ENCODE measurements at regions not wholly inside any gene's neighbourhood (a gene's known extent, or its start where the extent isn't known, plus 50 kb on each side); places are given as distances from the start of the nearest gene placed in this dataset.

DNA sequence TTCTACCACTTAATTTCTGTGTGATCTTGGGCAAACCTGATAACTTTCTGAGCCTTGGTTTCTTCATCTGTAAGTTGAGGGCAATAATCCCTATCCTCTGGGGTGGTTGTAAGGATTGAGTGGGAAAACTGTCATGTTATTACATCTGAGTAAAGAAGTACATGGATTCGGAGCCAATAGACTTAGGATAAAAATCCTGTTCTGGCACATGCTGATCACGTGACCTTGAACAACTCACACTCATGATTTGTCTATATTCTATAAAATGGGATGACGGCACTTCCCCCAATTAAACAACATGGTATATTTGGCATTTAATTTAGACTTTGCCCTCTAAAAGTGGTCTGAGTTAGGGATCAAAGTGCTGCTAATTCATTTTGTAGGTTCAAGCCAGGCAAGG, 315.5 kb downstream of the PLPP3 start:
- POLR2A ChIA-PET, result no interaction called here
- no peak overlapping the region for H2AFZ ChIP-seq (ENCODE audit: low read length)

DNA sequence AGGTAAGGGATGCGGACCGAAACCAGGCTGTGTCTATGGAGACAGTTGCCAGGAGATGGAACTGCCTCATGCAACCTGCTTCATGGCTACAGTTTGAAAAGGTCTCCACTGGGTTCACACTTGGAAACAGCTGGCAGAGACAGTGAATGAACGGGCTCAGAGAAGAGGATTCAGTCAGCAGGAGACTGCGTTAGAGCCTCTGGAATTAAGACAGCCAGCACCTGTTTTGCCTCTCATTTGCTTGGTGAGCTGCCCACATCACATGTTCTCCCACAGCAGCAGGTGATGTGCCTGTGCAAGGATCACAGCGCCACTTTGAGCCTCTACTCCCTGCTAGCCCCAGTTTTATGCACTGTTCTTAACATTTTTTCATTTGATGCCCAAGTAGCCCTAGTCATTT, 321.0 kb downstream of the PLPP3 start:
- no TSS peak for BruUV-seq (replicated peaks)
- TF ChIP-seq ZNF552 (CRISPR knock-in tag; IDR thresholded peaks at IDR 0.05; ENCODE audit: borderline replicate concordance) (no peak), PAF1 (CRISPR knock-in tag; IDR thresholded peaks at IDR 0.05) (no peak), ZNF10 (CRISPR knock-in tag; IDR thresholded peaks at IDR 0.05; ENCODE audit: borderline replicate concordance, low read depth) (no peak), ZFP41 (CRISPR knock-in tag; IDR thresholded peaks at IDR 0.05; ENCODE audit: borderline replicate concordance) (no peak), ZNF446 (CRISPR knock-in tag; IDR thresholded peaks at IDR 0.05) (no peak), DR1 (CRISPR knock-in tag; IDR thresholded peaks at IDR 0.05) (no peak), ADNP (CRISPR knock-in tag; IDR thresholded peaks at IDR 0.05) (no peak), NONO (IDR thresholded peaks at IDR 0.05) (no peak), NONO (CRISPR knock-in tag; conservative IDR thresholded peaks at IDR 0.05) (no peak)
- TF ChIP-seq, protein P1, sequence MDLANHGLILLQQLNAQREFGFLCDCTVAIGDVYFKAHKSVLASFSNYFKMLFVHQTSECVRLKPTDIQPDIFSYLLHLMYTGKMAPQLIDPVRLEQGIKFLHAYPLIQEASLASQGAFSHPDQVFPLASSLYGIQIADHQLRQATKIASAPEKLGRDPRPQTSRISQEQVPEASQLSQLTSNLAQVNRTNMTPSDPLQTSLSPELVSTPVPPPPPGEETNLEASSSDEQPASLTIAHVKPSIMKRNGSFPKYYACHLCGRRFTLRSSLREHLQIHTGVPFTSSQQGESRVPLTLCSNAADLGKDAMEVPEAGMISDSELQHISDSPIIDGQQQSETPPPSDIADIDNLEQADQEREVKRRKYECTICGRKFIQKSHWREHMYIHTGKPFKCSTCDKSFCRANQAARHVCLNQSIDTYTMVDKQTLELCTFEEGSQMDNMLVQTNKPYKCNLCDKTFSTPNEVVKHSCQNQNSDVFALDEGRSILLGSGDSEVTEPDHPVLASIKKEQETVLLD (CRISPR knock-in tag; IDR thresholded peaks at IDR 0.05; ENCODE audit: low read depth), result no peak

More for the DNA sequence above, 315.5 kb downstream of the PLPP3 start:
- peaks cover 17% of the 10 kb centered on the region for H3K4me1 ChIP-seq (ENCODE audit: insufficient read depth, low read length)
- DNase-seq (ENCODE audit: low spot score) (no peak), ATAC-seq (no peak), FAIRE-seq (no peak)
- H3K27ac ChIP-seq (ENCODE audit: extremely low read length, insufficient read depth, low read length), result no peak overlapping the region
- no peak overlapping the region for H3K4me3 ChIP-seq (replicated peaks in 1 of 3; ENCODE audit: insufficient read depth in 1 of 3, low read depth in 2 of 3, low read length in 3 of 3)
- intact Hi-C loops (cut with micrococcal nuclease; ENCODE audit: unreplicated experiment) (no loop called here), in situ Hi-C loops (cut with HindIII; ENCODE audit: extremely low pct_ligation_motif_present, low pct_unique_long_range_greater_than_20kb) (no loop called here)
- H3K27me3 ChIP-seq (ENCODE audit: control insufficient read depth in 1 of 2, insufficient read depth in 2 of 2, low read length in 2 of 2), result no peaks in the 10 kb centered on the region
- TF ChIP-seq, protein P2, sequence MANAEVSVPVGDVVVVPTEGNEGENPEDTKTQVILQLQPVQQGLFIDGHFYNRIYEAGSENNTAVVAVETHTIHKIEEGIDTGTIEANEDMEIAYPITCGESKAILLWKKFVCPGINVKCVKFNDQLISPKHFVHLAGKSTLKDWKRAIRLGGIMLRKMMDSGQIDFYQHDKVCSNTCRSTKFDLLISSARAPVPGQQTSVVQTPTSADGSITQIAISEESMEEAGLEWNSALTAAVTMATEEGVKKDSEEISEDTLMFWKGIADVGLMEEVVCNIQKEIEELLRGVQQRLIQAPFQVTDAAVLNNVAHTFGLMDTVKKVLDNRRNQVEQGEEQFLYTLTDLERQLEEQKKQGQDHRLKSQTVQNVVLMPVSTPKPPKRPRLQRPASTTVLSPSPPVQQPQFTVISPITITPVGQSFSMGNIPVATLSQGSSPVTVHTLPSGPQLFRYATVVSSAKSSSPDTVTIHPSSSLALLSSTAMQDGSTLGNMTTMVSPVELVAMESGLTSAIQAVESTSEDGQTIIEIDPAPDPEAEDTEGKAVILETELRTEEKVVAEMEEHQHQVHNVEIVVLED (CRISPR knock-in tag; IDR thresholded peaks at IDR 0.05; ENCODE audit: borderline replicate concordance), result no peak
- TF ChIP-seq DMAP1 (CRISPR knock-in tag; IDR thresholded peaks at IDR 0.05) (no peak), U2AF1 (optimal IDR thresholded peaks at IDR 0.05; ENCODE audit: low read depth, low read length) (no peak), RBFOX2 (IDR thresholded peaks at IDR 0.05; ENCODE audit: low read depth, low read length) (no peak), TEAD3 (CRISPR knock-in tag; optimal IDR thresholded peaks at IDR 0.05; ENCODE audit: borderline replicate concordance) (no peak), SSRP1 (CRISPR knock-in tag; IDR thresholded peaks at IDR 0.05) (no peak), HDAC6 (IDR thresholded peaks at IDR 0.05; ENCODE audit: low read depth, low read length) (no peak)
- TF ChIP-seq, protein P3, sequence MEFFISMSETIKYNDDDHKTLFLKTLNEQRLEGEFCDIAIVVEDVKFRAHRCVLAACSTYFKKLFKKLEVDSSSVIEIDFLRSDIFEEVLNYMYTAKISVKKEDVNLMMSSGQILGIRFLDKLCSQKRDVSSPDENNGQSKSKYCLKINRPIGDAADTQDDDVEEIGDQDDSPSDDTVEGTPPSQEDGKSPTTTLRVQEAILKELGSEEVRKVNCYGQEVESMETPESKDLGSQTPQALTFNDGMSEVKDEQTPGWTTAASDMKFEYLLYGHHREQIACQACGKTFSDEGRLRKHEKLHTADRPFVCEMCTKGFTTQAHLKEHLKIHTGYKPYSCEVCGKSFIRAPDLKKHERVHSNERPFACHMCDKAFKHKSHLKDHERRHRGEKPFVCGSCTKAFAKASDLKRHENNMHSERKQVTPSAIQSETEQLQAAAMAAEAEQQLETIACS (CRISPR knock-in tag; IDR thresholded peaks at IDR 0.05), result no peak
- no peaks in the 10 kb centered on the region for H3K79me2 ChIP-seq (ENCODE audit: insufficient read depth, low read length)
- H4K20me1 ChIP-seq (ENCODE audit: insufficient read depth, low read length), result no peaks in the 10 kb centered on the region
- H3K9ac ChIP-seq (ENCODE audit: insufficient read depth, low read depth, low read length), result no peak overlapping the region
- CTCF ChIA-PET (ENCODE audit: low intra/inter-chr PET ratio, low total read pairs), result no interaction called here
- peaks cover 7% of the 10 kb centered on the region; the same call in 1 of the 2 replicates for H3K9me3 ChIP-seq (ENCODE audit: low read length)
- WGBS (ENCODE audit: low lambda C conversion rate), result 69% methylated on average over 3 of the region's 3 CpGs
- H3K4me2 ChIP-seq (ENCODE audit: low read depth, low read length), result no peak overlapping the region
- H3K36me3 ChIP-seq (replicated peaks in 1 of 2; ENCODE audit: control insufficient read depth in 1 of 2, insufficient read depth in 2 of 2, low read length in 2 of 2), result no peaks in the 10 kb centered on the region
- BruUV-seq (replicated peaks), result no TSS peak

More for the DNA sequence above, 321.0 kb downstream of the PLPP3 start:
- Histone ChIP-seq H3K4me2 (ENCODE audit: low read depth, low read length) (no peak overlapping the region), H3K4me1 (ENCODE audit: insufficient read depth, low read length) (peaks cover 9% of the 10 kb centered on the region), H3K9ac (ENCODE audit: insufficient read depth, low read depth, low read length) (no peak overlapping the region), H4K20me1 (ENCODE audit: insufficient read depth, low read length) (no peaks in the 10 kb centered on the region), H3K27me3 (ENCODE audit: control insufficient read depth in 1 of 2, insufficient read depth in 2 of 2, low read length in 2 of 2) (no peaks in the 10 kb centered on the region), H3K9me3 (ENCODE audit: low read length) (peaks cover 7% of the 10 kb centered on the region; the same call in 1 of the 2 replicates), H3K79me2 (ENCODE audit: insufficient read depth, low read length) (no peaks in the 10 kb centered on the region), H2AFZ (ENCODE audit: low read length) (no peak overlapping the region), H3K36me3 (replicated peaks in 1 of 2; ENCODE audit: control insufficient read depth in 1 of 2, insufficient read depth in 2 of 2, low read length in 2 of 2) (no peaks in the 10 kb centered on the region), H3K27ac (ENCODE audit: extremely low read length, insufficient read depth, low read length) (no peak overlapping the region), H3K4me3 (replicated peaks in 1 of 3; ENCODE audit: insufficient read depth in 1 of 3, low read depth in 2 of 3, low read length in 3 of 3) (no peak overlapping the region)
- WGBS (ENCODE audit: low lambda C conversion rate), result 65% methylated on average over 5 of the region's 5 CpGs
- ChIA-PET POLR2A (no interaction called here), CTCF (ENCODE audit: low intra/inter-chr PET ratio, low total read pairs) (no interaction called here)
- intact Hi-C loops (cut with micrococcal nuclease; ENCODE audit: unreplicated experiment) (no loop called here), in situ Hi-C loops (cut with HindIII; ENCODE audit: extremely low pct_ligation_motif_present, low pct_unique_long_range_greater_than_20kb) (no loop called here)
- FAIRE-seq (no peak), ATAC-seq (no peak), DNase-seq (ENCODE audit: low spot score) (no peak)
